ENCODE measurements at regions not wholly inside any gene's neighbourhood (a gene's known extent, or its start where the extent isn't known, plus 50 kb on each side); places are given as distances from the start of the nearest gene placed in this dataset.
A peak's percentile ranks its signal among the peaks of the same experiment; 100 is the strongest.

DNA sequence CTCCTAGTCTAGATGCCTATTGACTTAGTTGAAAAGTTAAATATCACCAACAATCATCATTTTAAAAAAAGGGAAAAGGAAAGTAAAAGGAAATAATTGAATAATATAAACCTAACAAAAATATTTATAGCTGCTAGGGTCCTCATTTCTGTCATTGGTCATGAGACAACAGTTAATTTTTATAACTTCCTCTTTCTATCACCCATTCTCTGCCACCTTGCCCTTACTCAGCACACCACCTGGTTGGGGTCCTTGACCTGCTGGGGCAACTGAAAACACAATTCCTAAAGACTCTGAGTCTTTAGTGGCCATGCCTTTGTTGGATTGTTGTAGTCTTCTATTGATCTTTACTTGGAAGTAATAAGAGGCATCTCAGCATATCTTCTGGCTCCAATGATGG is 179.5 kb upstream of the MAST4 start:
- TF ChIP-seq, protein P1, sequence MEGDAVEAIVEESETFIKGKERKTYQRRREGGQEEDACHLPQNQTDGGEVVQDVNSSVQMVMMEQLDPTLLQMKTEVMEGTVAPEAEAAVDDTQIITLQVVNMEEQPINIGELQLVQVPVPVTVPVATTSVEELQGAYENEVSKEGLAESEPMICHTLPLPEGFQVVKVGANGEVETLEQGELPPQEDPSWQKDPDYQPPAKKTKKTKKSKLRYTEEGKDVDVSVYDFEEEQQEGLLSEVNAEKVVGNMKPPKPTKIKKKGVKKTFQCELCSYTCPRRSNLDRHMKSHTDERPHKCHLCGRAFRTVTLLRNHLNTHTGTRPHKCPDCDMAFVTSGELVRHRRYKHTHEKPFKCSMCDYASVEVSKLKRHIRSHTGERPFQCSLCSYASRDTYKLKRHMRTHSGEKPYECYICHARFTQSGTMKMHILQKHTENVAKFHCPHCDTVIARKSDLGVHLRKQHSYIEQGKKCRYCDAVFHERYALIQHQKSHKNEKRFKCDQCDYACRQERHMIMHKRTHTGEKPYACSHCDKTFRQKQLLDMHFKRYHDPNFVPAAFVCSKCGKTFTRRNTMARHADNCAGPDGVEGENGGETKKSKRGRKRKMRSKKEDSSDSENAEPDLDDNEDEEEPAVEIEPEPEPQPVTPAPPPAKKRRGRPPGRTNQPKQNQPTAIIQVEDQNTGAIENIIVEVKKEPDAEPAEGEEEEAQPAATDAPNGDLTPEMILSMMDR (conservative IDR thresholded peaks at IDR 0.05; ENCODE audit: low read depth, low read length) = no peak
- TF ChIP-seq EZH2 (IDR thresholded peaks at IDR 0.05; ENCODE audit: borderline replicate concordance, low read depth, low read length, poor library complexity, severe bottlenecking) = no peak
- H3K27me3 ChIP-seq (replicated peaks; ENCODE audit: insufficient read depth, low read depth, low read length, poor library complexity) = no peaks in the 10 kb centered on the region
- intact Hi-C loops (cut with micrococcal nuclease; ENCODE audit: unreplicated experiment) = no loop called here
- no TSS peak for BruUV-seq (replicated peaks)
- no peaks in the 10 kb centered on the region for H3K9me3 ChIP-seq (ENCODE audit: low read depth, low read length, poor library complexity, severe bottlenecking)
- CTCF ChIA-PET = no interaction called here
- no peak overlapping the region for H3K27ac ChIP-seq (ENCODE audit: low read depth, low read length, poor library complexity, severe bottlenecking)
- H3K36me3 ChIP-seq (ENCODE audit: insufficient read depth, low read length, poor library complexity, severe bottlenecking) = no peaks in the 10 kb centered on the region
- H3K4me1 ChIP-seq (ENCODE audit: insufficient read depth, low read length, poor library complexity, severe bottlenecking) = peaks cover 5% of the 10 kb centered on the region
- no peak for DNase-seq (ENCODE audit: low spot score)
- POLR2A ChIA-PET (ENCODE audit: low non-redundant PET) = no interaction called here
- no peak overlapping the region for H3K4me3 ChIP-seq (ENCODE audit: low read depth, low read length, poor library complexity, severe bottlenecking)

DNA sequence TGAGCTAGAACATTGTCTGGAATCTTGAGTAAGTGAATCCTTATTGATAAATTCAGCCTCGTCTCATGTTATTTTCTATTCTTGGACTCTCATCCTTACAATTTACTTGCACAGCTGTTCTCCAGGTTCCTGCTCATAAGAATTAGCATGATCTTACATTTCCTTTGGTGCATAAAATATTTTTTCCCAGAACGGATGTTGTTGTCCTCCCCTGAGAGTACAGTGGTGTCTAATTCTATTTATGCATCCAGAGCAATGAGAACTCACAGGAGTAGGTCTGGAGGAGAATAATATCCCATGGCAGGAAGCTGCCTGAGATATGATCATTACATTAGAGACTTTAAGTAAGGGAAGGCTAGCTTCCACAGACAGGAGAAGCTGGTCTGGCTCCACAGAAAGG is 178.4 kb upstream of the MAST4 start:
- intact Hi-C loops (cut with micrococcal nuclease; ENCODE audit: unreplicated experiment) = no loop called here
- no peak overlapping the region for H3K4me3 ChIP-seq (ENCODE audit: low read depth, low read length, poor library complexity, severe bottlenecking)
- no peaks in the 10 kb centered on the region for H3K9me3 ChIP-seq (ENCODE audit: low read depth, low read length, poor library complexity, severe bottlenecking)
- no peaks in the 10 kb centered on the region for H3K27me3 ChIP-seq (replicated peaks; ENCODE audit: insufficient read depth, low read depth, low read length, poor library complexity)
- H3K4me1 ChIP-seq (ENCODE audit: insufficient read depth, low read length, poor library complexity, severe bottlenecking) = peaks cover 5% of the 10 kb centered on the region
- CTCF ChIA-PET = no interaction called here
- no TSS peak for BruUV-seq (replicated peaks)
- peak overlapping the region; percentile 10 for H3K27ac ChIP-seq (ENCODE audit: low read depth, low read length, poor library complexity, severe bottlenecking)
- no peak for TF ChIP-seq EZH2 (IDR thresholded peaks at IDR 0.05; ENCODE audit: borderline replicate concordance, low read depth, low read length, poor library complexity, severe bottlenecking)
- TF ChIP-seq, protein P1 (conservative IDR thresholded peaks at IDR 0.05; ENCODE audit: low read depth, low read length) = no peak
- POLR2A ChIA-PET (ENCODE audit: low non-redundant PET) = no interaction called here
- DNase-seq (ENCODE audit: low spot score) = peak; percentile 69
- H3K36me3 ChIP-seq (ENCODE audit: insufficient read depth, low read length, poor library complexity, severe bottlenecking) = no peaks in the 10 kb centered on the region

DNA sequence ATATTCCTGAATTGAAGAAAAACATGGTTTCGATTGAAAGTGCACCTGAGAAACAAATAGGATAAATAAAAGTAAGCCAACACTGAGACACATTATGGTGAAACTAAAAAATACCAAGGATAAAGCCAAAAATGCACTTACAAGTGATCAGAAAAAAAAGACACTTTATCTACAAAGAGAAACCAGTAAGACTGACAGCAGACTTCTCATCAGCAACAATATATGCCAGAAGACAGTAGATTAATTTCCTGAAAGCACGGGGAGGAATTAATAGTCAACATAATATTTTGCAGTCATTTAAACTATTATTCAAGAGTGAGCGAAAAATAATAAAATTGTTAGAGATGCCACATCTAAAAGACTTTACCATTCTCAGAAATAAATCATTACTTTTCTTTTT is 172.7 kb upstream of the MAST4 start:
- no TSS peak for BruUV-seq (replicated peaks)
- peaks cover 4% of the 10 kb centered on the region for H3K9me3 ChIP-seq (ENCODE audit: low read depth, low read length, poor library complexity, severe bottlenecking)
- H3K27me3 ChIP-seq (replicated peaks; ENCODE audit: insufficient read depth, low read depth, low read length, poor library complexity) = no peaks in the 10 kb centered on the region
- no peak for TF ChIP-seq EZH2 (IDR thresholded peaks at IDR 0.05; ENCODE audit: borderline replicate concordance, low read depth, low read length, poor library complexity, severe bottlenecking)
- TF ChIP-seq, protein P1 (conservative IDR thresholded peaks at IDR 0.05; ENCODE audit: low read depth, low read length) = no peak
- no peak overlapping the region for H3K4me3 ChIP-seq (ENCODE audit: low read depth, low read length, poor library complexity, severe bottlenecking)
- no peaks in the 10 kb centered on the region for H3K4me1 ChIP-seq (ENCODE audit: insufficient read depth, low read length, poor library complexity, severe bottlenecking)
- no peak overlapping the region for H3K27ac ChIP-seq (ENCODE audit: low read depth, low read length, poor library complexity, severe bottlenecking)
- no peaks in the 10 kb centered on the region for H3K36me3 ChIP-seq (ENCODE audit: insufficient read depth, low read length, poor library complexity, severe bottlenecking)
- no peak for DNase-seq (ENCODE audit: low spot score)
- ChIA-PET CTCF (no interaction called here), POLR2A (ENCODE audit: low non-redundant PET) (no interaction called here)
- intact Hi-C loops (cut with micrococcal nuclease; ENCODE audit: unreplicated experiment) = no loop called here
